HL-60 (cell line): ENCODE measurements at regions not wholly inside any gene's neighbourhood (a gene's known extent, or its start where the extent isn't known, plus 50 kb on each side); places are given as distances from the start of the nearest gene placed in this dataset.

Experiments
- DNase-seq, 2 experiments: peaks; one replicate each; pipeline ENCODE4 v3.0.0-alpha.2; 2010 to 2020; ENCODE audit warnings: low read depth in 1 of 2, low spot score in 1 of 2
- H3K27ac ChIP-seq: fragments of 250-450 bp; sonication (Bioruptor Pico); replicated peaks from 2 replicates; pipeline ENCODE4 v1.5.1; 2020; ENCODE audit warnings: mild to moderate bottlenecking, moderate library complexity
- H3K27me3 ChIP-seq: fragments of 250-450 bp; sonication (Bioruptor Pico); 2 replicates; pipeline ENCODE4 v1.5.1; 2021; ENCODE audit warnings: mild to moderate bottlenecking, moderate library complexity; ENCODE audit not compliant: insufficient read depth, poor library complexity, severe bottlenecking
- H3K4me3 ChIP-seq: replicated peaks from 2 replicates; pipeline ENCODE4 v1.5.1; 2011; ENCODE audit warnings: mild to moderate bottlenecking, control low read depth, low read length; ENCODE audit not compliant: insufficient read depth
- GABPA ChIP-seq: IDR thresholded peaks from 2 replicates; pipeline ENCODE4 v1.6.1; 2012; ENCODE audit warnings: low read depth
- POLR2AphosphoS5 ChIP-seq: IDR thresholded peaks from 2 replicates; pipeline ENCODE4 v1.6.1; 2012; ENCODE audit warnings: low read depth
- SPI1 ChIP-seq: IDR thresholded peaks from 2 replicates; pipeline ENCODE4 v1.6.1; 2012; ENCODE audit warnings: low read depth, mild to moderate bottlenecking, borderline replicate concordance
- TF ChIP-seq, protein P1 (sequence below): IDR thresholded peaks from 2 replicates; pipeline ENCODE4 v1.6.1; 2012; ENCODE audit warnings: low read depth; ENCODE audit not compliant: insufficient replicate concordance
- TF ChIP-seq, protein P2 (sequence below): IDR thresholded peaks from one replicate; pipeline ENCODE4 v1.5.1; 2011; ENCODE audit warnings: low read length, control low read depth, inconsistent platforms; ENCODE audit not compliant: insufficient read depth

DNA sequence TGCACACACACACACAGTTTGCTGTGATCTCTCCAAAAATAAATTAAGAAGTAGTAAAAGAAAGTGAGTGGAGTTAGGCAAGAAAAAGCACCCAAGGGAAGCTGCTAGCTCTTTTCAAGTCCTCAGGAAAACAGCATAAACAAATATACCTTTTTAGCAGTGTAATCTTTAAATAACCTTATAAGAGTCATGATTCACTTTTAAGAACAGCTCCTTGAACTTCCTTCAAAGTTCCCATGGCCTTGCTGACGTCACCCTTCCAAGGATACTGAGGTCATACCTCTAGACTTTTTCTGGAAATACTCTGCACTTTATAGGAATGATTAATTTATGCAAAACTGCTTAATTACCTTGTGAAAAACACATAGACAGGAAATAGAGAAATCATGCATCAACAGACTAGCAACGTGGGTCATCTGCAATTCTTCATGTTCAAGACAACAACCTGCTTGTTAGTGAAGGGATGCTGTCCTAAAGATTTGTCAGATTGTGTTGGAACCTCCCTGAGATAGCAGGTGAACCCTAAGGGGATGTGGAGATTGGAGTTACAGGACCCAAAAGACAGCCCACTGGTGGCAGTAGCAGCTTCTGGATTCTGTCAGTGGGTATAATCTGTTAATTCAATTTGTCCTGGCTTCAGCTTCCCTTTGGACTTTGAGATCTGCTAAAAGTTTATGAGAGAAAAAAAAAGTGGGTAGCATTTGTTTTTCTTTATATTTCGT lies 229.0 kb downstream of the ELAVL2 start:
- DNase-seq = no peak
- TF ChIP-seq, protein P1, sequence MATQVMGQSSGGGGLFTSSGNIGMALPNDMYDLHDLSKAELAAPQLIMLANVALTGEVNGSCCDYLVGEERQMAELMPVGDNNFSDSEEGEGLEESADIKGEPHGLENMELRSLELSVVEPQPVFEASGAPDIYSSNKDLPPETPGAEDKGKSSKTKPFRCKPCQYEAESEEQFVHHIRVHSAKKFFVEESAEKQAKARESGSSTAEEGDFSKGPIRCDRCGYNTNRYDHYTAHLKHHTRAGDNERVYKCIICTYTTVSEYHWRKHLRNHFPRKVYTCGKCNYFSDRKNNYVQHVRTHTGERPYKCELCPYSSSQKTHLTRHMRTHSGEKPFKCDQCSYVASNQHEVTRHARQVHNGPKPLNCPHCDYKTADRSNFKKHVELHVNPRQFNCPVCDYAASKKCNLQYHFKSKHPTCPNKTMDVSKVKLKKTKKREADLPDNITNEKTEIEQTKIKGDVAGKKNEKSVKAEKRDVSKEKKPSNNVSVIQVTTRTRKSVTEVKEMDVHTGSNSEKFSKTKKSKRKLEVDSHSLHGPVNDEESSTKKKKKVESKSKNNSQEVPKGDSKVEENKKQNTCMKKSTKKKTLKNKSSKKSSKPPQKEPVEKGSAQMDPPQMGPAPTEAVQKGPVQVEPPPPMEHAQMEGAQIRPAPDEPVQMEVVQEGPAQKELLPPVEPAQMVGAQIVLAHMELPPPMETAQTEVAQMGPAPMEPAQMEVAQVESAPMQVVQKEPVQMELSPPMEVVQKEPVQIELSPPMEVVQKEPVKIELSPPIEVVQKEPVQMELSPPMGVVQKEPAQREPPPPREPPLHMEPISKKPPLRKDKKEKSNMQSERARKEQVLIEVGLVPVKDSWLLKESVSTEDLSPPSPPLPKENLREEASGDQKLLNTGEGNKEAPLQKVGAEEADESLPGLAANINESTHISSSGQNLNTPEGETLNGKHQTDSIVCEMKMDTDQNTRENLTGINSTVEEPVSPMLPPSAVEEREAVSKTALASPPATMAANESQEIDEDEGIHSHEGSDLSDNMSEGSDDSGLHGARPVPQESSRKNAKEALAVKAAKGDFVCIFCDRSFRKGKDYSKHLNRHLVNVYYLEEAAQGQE = no peak
- TF ChIP-seq GABPA (no peak), POLR2AphosphoS5 (no peak), SPI1 (no peak)
- TF ChIP-seq, protein P2, sequence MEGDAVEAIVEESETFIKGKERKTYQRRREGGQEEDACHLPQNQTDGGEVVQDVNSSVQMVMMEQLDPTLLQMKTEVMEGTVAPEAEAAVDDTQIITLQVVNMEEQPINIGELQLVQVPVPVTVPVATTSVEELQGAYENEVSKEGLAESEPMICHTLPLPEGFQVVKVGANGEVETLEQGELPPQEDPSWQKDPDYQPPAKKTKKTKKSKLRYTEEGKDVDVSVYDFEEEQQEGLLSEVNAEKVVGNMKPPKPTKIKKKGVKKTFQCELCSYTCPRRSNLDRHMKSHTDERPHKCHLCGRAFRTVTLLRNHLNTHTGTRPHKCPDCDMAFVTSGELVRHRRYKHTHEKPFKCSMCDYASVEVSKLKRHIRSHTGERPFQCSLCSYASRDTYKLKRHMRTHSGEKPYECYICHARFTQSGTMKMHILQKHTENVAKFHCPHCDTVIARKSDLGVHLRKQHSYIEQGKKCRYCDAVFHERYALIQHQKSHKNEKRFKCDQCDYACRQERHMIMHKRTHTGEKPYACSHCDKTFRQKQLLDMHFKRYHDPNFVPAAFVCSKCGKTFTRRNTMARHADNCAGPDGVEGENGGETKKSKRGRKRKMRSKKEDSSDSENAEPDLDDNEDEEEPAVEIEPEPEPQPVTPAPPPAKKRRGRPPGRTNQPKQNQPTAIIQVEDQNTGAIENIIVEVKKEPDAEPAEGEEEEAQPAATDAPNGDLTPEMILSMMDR = no peak
- no peaks in the 10 kb centered on the region for H3K27me3 ChIP-seq
- H3K4me3 ChIP-seq = no peak overlapping the region
- H3K27ac ChIP-seq = no peak overlapping the region

DNA sequence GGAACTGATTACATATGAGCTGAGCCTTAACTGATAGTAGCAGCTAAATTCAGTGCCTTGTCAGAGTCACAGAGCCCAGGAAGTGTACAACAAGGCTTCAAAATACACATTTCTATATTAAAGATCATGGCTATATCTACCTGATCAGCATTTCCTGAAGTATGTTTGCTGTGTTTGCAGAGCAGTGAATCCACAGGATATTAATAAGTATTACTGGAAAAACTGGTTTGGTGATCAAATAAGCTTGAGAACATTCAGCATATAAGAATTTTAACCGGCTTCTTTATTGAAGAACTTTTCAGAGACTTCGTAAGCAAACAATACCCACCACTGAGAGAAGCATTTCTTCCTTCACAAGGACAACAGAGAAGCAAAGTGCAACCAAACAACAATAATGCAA lies 227.0 kb downstream of the ELAVL2 start:
- TF ChIP-seq GABPA (no peak), SPI1 (no peak), POLR2AphosphoS5 (no peak)
- TF ChIP-seq, protein P1 = no peak
- TF ChIP-seq, protein P2 = no peak
- H3K27ac ChIP-seq = no peak overlapping the region
- H3K4me3 ChIP-seq = no peak overlapping the region
- no peaks in the 10 kb centered on the region for H3K27me3 ChIP-seq
- no peak for DNase-seq

DNA sequence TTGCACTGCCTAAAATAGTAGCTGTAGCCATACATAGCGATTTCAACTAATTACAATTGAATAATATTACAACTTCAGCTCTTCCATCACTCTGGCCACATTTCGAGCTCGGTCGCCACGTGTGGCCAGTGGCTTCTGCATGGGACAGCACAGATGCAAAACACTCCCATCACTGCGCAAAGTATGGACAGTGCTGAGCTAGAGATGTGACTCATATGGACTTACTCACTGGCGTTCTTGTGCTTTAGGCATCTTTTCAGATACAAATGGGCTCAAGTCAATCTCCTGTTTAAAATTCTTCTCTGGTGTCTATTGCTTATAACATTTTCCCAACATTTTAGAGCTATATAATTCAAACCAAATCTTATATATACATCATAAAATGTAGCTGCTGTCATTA lies 222.7 kb downstream of the ELAVL2 start:
- H3K4me3 ChIP-seq = no peak overlapping the region
- no peaks in the 10 kb centered on the region for H3K27me3 ChIP-seq
- H3K27ac ChIP-seq = no peak overlapping the region
- DNase-seq = no peak
- TF ChIP-seq GABPA (no peak), POLR2AphosphoS5 (no peak), SPI1 (no peak)
- TF ChIP-seq, protein P1 = no peak
- TF ChIP-seq, protein P2 = no peak
